ENCODE measurements at regions not wholly inside any gene's neighbourhood (a gene's known extent, or its start where the extent isn't known, plus 50 kb on each side); places are given as distances from the start of the nearest gene placed in this dataset.
"Not testable (repeated sequence)": the region's sequence is repeated elsewhere in the genome, so short reads cannot be mapped to it uniquely, and the experiment has no call there.

DNA sequence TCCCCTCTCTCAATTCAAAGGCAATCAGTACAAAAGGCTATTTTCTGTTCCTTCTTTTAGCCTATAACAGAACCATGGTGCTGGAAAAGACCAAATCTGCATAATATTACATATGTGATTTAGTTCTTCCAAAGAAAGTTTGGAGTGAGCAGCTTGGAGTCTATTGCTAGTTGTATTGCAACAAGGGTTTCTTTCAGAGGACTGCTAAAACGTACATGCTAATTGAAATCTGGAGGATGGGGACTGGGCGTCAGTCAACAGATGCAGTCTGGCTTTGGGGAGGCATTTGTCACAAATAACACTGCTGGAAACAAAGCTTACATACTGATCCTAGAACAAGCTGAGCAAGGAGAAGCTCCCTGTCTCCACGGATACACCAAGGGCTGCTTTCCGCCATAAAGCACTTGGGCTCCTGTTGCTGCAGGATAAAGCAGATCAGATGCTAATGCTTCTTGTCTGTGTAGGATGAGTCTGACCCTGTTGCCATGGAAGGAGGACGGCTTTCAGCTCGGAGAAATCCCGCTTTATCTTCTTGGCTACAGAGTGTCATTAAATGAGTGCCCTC lies 883.5 kb downstream of the SORCS1 start:
- DNase-seq = no peak

DNA sequence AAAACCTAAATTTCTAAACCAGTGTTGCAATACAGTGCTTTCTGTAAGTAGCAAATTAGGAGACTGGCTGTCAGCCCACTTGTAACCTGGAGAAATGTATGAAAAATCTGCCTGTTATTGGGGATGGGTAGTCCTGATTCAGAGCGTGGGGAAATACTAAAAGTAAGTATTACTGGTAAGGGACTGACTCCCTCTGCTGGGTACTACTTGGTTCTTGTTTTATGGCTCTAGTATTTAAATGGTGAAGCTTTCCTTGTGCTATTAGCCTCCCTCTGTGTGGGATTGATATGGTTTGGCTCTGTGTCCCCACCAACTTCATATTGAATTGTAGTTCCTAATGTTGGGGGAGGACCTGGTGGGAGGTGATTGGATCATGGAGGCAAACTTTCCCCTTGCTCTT lies 886.1 kb downstream of the SORCS1 start:
- no peak for DNase-seq

GRCh38 chr10:106271237-106271636 lies 893.3 kb downstream of the SORCS1 start:
- DNase-seq = no peak

- no peak for DNase-seq
These were observed 896.5 kb downstream of the SORCS1 start for GRCh38 chr10:106268000-106268399.

DNA sequence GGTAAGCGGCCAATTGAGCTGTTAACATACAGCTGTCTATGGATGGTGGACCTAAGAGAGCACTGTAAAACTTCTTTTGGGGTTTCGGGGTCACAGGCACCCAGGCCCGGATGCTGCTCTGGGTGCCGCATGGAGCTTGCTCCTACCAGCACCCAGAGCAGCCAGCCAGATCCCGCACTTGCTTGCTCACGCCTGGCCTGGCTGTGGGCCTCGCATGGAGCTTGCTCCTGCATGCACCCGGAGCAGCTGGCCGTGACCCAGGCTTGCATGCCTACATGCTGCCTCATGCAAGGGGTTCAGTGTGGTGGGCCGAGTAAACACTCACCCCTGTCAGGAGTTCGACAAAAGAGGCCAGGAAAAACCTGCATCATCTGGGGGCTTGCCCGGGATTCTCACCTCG lies 896.9 kb downstream of the SORCS1 start:
- DNase-seq = no peak

DNA sequence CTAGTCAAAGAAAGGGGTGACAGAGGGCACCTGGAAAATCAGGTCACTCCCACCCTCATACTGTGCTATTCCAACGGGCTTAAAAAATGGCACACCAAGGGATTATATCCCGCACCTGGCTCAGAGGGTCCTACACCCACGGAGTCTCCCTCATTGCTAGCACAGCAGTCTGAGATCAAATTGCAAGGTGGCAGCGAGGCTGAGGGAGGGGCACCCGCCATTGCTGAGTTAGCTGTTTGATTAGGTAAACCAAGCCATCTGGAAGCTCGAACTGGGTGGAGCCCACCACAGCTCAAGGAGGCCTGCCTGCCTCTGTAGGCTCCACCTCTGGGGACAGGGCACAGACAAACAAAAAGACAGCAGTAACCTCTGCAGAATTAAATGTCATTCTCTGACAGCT lies 907.1 kb downstream of the SORCS1 start:
- DNase-seq = not testable (repeated sequence)

DNA sequence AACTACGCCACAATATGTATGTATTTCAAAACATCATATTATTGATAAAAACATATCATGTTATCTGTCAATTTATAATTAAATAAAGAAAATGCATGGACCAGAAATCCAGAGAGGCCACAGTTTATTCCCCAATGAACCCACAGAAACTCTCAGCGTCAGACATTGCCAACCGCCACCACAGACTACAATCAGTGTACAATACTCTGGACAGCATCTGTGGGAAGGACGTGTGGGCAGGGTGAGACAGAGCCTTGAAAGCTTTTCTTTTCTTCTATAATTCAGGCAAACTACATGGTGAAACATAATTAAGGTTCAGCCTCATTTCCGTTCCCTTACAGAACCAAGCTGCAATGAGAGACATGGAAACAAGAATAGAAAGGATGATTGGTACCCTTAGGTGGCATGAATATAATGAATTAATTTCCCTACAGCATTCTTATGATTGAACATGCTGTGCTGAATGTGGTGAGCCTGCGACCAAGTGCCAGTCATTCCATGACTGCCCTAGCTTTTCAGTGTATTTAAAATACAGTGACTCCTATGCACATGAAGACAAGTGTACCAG lies 909.3 kb downstream of the SORCS1 start:
- DNase-seq = no peak

DNA sequence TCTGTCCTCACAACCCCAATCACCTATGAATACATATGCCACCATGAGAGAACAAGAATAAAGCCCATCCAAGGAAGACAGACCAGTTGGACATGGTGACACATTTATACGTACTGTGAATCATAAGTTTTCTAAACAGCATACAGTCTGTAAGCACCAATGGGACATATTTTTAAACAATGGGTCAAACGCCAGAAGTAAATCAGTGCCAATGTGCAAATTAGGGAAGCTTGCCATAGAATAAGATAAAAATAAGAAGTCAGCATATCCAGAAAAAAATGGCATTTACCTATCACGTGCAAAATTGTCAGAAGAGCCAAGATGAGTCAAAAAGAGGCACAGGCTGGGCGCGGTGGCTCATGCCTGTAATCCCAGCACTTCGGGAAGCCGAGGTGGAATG lies 910.4 kb downstream of the SORCS1 start:
- no peak for DNase-seq

DNA sequence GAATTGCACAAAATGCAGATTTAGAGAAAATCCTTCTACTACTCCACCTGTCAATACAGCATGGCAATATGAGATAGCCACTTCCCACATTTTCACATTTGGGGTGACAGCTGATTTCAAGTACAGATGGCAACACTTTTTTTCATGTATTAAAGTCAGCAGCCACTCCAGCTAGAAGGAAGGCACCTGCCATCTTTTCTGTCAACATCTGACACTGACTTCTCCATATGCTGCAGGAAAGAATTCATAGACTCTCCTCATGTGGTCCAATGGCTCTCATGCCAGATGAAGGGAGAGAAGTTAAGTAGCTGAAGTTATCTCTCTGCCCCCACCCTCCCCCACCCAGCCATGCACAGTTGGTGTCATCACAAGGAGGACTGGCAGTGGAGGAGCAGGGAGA lies 912.0 kb downstream of the SORCS1 start:
- DNase-seq = no peak

DNA sequence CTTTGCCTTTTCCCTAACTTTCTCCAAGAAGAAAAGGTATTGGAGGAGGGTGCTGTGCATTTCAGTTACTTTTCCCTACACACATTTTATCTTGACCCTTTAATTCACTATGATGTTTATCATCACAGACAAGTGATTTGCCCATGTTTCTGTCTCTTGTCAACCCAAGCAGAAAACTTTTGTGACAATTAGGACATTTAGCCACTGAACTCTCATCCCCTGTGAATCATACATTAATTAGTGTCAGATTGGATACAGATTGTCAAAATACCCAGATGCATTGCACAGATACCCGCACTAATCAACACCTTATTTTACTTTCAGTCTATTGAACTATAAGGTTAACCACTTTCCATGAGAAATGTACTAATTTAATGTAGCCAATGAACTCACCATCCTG lies 912.9 kb downstream of the SORCS1 start:
- DNase-seq = no peak

GRCh38 chr10:106242301-106242700 lies 922.2 kb downstream of the SORCS1 start:
- DNase-seq = no peak

- no peak for DNase-seq
These were observed 937.7 kb downstream of the SORCS1 start for GRCh38 chr10:106226828-106227227.

- no peak for DNase-seq
These were observed 938.4 kb downstream of the SORCS1 start for GRCh38 chr10:106226142-106226541.

DNA sequence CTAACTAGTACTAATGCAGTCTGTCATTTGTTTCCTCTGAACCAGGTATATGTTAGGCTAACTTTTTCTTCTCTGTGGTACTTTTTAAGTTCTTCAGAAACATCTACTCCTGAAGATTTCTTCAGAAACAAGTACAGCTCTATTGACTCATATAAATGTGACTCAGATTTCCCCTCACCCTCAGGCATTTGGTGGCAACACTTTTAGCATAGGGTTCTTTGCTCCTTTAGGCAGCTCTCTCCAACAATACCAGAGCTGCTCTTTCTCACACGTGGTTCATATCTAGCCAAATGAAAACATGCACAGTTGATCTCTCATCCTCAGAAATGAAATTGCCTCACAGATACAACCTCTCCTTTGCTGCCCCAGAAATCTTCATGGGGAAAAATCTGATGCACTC lies 939.8 kb downstream of the SORCS1 start:
- DNase-seq = no peak

- DNase-seq = no peak
These were observed 946.9 kb downstream of the SORCS1 start for GRCh38 chr10:106217627-106218026.

DNA sequence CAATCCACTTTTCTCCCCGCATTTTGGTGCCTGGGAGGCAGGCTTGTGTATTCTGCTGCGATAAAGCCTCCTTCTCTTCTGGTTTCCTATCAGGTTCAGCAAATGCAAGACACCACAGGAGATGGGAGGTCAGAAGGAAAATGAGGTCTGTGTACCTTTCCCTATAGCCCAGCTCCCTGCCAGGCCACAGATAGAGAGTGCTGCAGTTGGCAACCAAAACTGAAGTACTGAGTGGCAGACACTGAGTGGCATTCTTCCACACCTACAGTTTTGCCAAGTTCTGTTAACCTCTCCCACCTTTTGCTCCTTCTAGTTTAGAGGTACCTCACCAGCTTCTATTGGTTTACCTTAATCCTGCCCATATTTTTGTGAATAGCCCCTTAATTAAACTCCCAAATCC lies 948.4 kb downstream of the SORCS1 start:
- no peak for DNase-seq

DNA sequence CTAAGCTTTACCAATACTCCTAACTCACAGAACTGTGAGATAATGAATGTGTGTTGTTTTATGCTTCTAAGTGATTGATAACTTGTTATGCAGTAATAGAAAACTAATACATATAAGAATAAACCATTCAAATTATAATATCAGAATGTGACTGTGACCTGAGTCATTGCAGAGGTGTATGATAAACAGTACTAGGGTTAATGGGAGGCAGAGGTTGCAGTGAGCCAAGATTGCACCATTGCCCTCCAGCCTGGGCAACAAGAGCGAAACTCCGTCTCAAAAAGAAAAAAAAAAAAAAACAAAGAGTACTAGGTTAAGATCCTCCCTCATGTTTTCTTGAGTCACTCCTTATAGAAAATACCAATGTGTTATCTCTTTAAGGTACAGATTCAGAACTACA lies 950.3 kb downstream of the SORCS1 start:
- no peak for DNase-seq

GRCh38 chr10:106213493-106213892 lies 951.0 kb downstream of the SORCS1 start:
- DNase-seq = no peak

GRCh38 chr10:106198275-106198674 lies 966.2 kb downstream of the SORCS1 start:
- no peak for DNase-seq

DNA sequence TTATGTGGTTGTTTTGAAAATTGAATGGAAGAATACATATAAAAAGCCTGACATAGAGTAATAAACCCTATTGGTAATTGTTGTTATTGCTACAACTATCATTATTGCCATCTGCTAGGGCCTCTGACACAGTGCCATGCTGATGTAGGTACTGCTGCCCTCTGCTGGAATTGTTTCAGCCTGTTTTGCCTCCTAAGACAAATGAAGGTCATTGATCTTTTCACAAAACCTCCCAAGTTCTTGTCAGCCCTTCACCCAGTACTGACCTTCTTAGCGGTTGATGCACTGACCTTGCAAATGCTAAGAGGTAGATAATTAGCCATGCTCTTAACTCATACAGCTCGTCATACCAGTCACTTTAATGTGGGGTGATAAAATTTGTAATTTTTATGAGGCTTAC lies 975.2 kb downstream of the SORCS1 start:
- DNase-seq = peak in 1 of 2 donors; percentile 8

- no peak for DNase-seq
These were observed 978.6 kb downstream of the SORCS1 start for GRCh38 chr10:106185951-106186350.

- no peak for DNase-seq
These were observed 981.5 kb downstream of the SORCS1 start for GRCh38 chr10:106183041-106183440.

- no peak for DNase-seq
These were observed 982.0 kb downstream of the SORCS1 start for GRCh38 chr10:106182542-106182941.

DNA sequence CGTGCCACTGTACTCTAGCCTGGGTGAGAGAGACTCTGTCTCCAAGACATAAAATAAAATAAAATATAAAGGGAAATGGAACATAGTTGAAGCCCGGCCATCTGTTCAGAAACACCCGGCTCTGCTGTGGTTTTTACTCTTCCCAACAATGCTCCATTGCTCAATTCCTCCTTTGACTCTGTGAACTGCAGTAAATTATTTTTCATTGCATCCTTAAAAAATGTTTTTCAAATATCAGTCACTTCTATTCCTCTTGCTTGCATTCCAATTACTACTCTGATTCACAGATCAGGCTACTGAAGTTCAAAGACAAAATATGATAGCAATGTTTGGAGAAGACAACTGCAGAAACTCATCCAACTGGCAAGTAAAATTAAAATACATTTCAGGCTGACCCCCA lies 983.0 kb downstream of the SORCS1 start:
- no peak for DNase-seq

GRCh38 chr10:106179430-106179829 lies 985.1 kb downstream of the SORCS1 start:
- no peak for DNase-seq

Data from stimulated activated CD4-positive, alpha-beta T cell treated with anti-CD3 and anti-CD28 coated beads, Interleukin-2, amount 100 ng/mL, for 48 hours (primary cell).